ENCODE measurements at regions not wholly inside any gene's neighbourhood (a gene's known extent, or its start where the extent isn't known, plus 50 kb on each side); places are given as distances from the start of the nearest gene placed in this dataset.
"Not testable (repeated sequence)": the region's sequence is repeated elsewhere in the genome, so short reads cannot be mapped to it uniquely, and the experiment has no call there.

- no peak for DNase-seq (ENCODE audit: low read depth in 1 of 2, low spot score in 2 of 2)
- H3K4me1 ChIP-seq (replicated peaks) = no peaks in the 10 kb centered on the region
- H3K36me3 ChIP-seq = no peaks in the 10 kb centered on the region
- H3K27me3 ChIP-seq (replicated peaks) = peaks cover 5% of the 10 kb centered on the region; the same call in 1 of the 2 replicates
- no peak overlapping the region for H3K4me3 ChIP-seq
- no peaks in the 10 kb centered on the region for H3K9me3 ChIP-seq (replicated peaks)
- H3K27ac ChIP-seq = no peak overlapping the region
These were observed 198.9 kb downstream of the FBXO8 start for GRCh38 chr4:174084542-174084941.

GRCh38 chr4:174080361-174080760 is 203.1 kb downstream of the FBXO8 start:
- H3K4me3 ChIP-seq = no peak overlapping the region
- no peaks in the 10 kb centered on the region for H3K4me1 ChIP-seq (replicated peaks)
- no peaks in the 10 kb centered on the region for H3K9me3 ChIP-seq (replicated peaks)
- no peaks in the 10 kb centered on the region for H3K36me3 ChIP-seq
- DNase-seq (ENCODE audit: low read depth in 1 of 2, low spot score in 2 of 2) = no peak
- H3K27ac ChIP-seq = no peak overlapping the region
- no peaks in the 10 kb centered on the region for H3K27me3 ChIP-seq (replicated peaks)

GRCh38 chr4:174071595-174071994 is 211.9 kb downstream of the FBXO8 start:
- no peak overlapping the region for H3K27ac ChIP-seq
- no peak for DNase-seq (ENCODE audit: low read depth in 1 of 2, low spot score in 2 of 2)
- no peaks in the 10 kb centered on the region for H3K9me3 ChIP-seq (replicated peaks)

GRCh38 chr4:174069848-174070330 is 213.6 kb downstream of the FBXO8 start:
- Histone ChIP-seq H3K27ac (no peak overlapping the region), H3K4me1 (replicated peaks) (no peaks in the 10 kb centered on the region)

More at GRCh38 chr4:174071595-174071994, 211.9 kb downstream of the FBXO8 start:
- H3K4me1 ChIP-seq (replicated peaks) = no peaks in the 10 kb centered on the region
- no peaks in the 10 kb centered on the region for H3K36me3 ChIP-seq
- H3K4me3 ChIP-seq = no peak overlapping the region
- H3K27me3 ChIP-seq (replicated peaks) = no peaks in the 10 kb centered on the region

GRCh38 chr4:174066611-174067205 is 216.8 kb downstream of the FBXO8 start:
- Histone ChIP-seq H3K4me3 (no peak overlapping the region), H3K36me3 (no peaks in the 10 kb centered on the region), H3K27ac (no peak overlapping the region), H3K9me3 (replicated peaks) (no peaks in the 10 kb centered on the region), H3K4me1 (replicated peaks) (no peaks in the 10 kb centered on the region), H3K27me3 (replicated peaks) (no peaks in the 10 kb centered on the region)
- DNase-seq (ENCODE audit: low read depth in 1 of 2, low spot score in 2 of 2) = no peak

More at GRCh38 chr4:174069848-174070330, 213.6 kb downstream of the FBXO8 start:
- no peak for DNase-seq (ENCODE audit: low read depth in 1 of 2, low spot score in 2 of 2)
- no peaks in the 10 kb centered on the region for H3K9me3 ChIP-seq (replicated peaks)
- no peak overlapping the region for H3K4me3 ChIP-seq
- H3K27me3 ChIP-seq (replicated peaks) = no peaks in the 10 kb centered on the region
- no peaks in the 10 kb centered on the region for H3K36me3 ChIP-seq

GRCh38 chr4:174062831-174063230 is 220.6 kb downstream of the FBXO8 start:
- no peak for DNase-seq (ENCODE audit: low read depth in 1 of 2, low spot score in 2 of 2)
- H3K4me1 ChIP-seq (replicated peaks) = no peaks in the 10 kb centered on the region
- H3K36me3 ChIP-seq = no peaks in the 10 kb centered on the region
- no peak overlapping the region for H3K27ac ChIP-seq
- no peak overlapping the region for H3K4me3 ChIP-seq
- no peaks in the 10 kb centered on the region for H3K27me3 ChIP-seq (replicated peaks)
- H3K9me3 ChIP-seq (replicated peaks) = no peaks in the 10 kb centered on the region

- Histone ChIP-seq H3K9me3 (replicated peaks) (no peaks in the 10 kb centered on the region), H3K27me3 (replicated peaks) (no peaks in the 10 kb centered on the region), H3K4me3 (no peak overlapping the region), H3K27ac (no peak overlapping the region), H3K4me1 (replicated peaks) (no peaks in the 10 kb centered on the region), H3K36me3 (no peaks in the 10 kb centered on the region)
- DNase-seq (ENCODE audit: low read depth in 1 of 2, low spot score in 2 of 2) = no peak
These were observed 222.4 kb downstream of the FBXO8 start for GRCh38 chr4:174061026-174061425.

GRCh38 chr4:174058846-174059245 is 224.6 kb downstream of the FBXO8 start:
- no peaks in the 10 kb centered on the region for H3K9me3 ChIP-seq (replicated peaks)
- H3K4me1 ChIP-seq (replicated peaks) = no peaks in the 10 kb centered on the region
- DNase-seq (ENCODE audit: low read depth in 1 of 2, low spot score in 2 of 2) = no peak
- no peak overlapping the region for H3K4me3 ChIP-seq
- no peaks in the 10 kb centered on the region for H3K36me3 ChIP-seq
- H3K27me3 ChIP-seq (replicated peaks) = no peaks in the 10 kb centered on the region
- H3K27ac ChIP-seq = no peak overlapping the region

GRCh38 chr4:174056959-174057358 is 226.5 kb downstream of the FBXO8 start:
- Histone ChIP-seq H3K27ac (no peak overlapping the region), H3K4me1 (replicated peaks) (no peaks in the 10 kb centered on the region), H3K27me3 (replicated peaks) (no peaks in the 10 kb centered on the region), H3K9me3 (replicated peaks) (no peaks in the 10 kb centered on the region), H3K4me3 (no peak overlapping the region), H3K36me3 (no peaks in the 10 kb centered on the region)
- DNase-seq (ENCODE audit: low read depth in 1 of 2, low spot score in 2 of 2) = no peak

- no peak for DNase-seq (ENCODE audit: low read depth in 1 of 2, low spot score in 2 of 2)
- H3K4me3 ChIP-seq = no peak overlapping the region
- no peaks in the 10 kb centered on the region for H3K36me3 ChIP-seq
- no peaks in the 10 kb centered on the region for H3K27me3 ChIP-seq (replicated peaks)
- H3K27ac ChIP-seq = no peak overlapping the region
- no peaks in the 10 kb centered on the region for H3K9me3 ChIP-seq (replicated peaks)
- no peaks in the 10 kb centered on the region for H3K4me1 ChIP-seq (replicated peaks)
These were observed 228.1 kb downstream of the FBXO8 start for GRCh38 chr4:174055344-174055743.

- H3K4me1 ChIP-seq (replicated peaks) = no peaks in the 10 kb centered on the region
- no peaks in the 10 kb centered on the region for H3K27me3 ChIP-seq (replicated peaks)
- H3K4me3 ChIP-seq = no peak overlapping the region
- H3K9me3 ChIP-seq (replicated peaks) = no peaks in the 10 kb centered on the region
- H3K36me3 ChIP-seq = no peaks in the 10 kb centered on the region
- DNase-seq (ENCODE audit: low read depth in 1 of 2, low spot score in 2 of 2) = no peak
- no peak overlapping the region for H3K27ac ChIP-seq
These were observed 229.6 kb downstream of the FBXO8 start for GRCh38 chr4:174053895-174054294.

GRCh38 chr4:174047363-174047762 is 236.1 kb downstream of the FBXO8 start:
- Histone ChIP-seq H3K4me3 (no peak overlapping the region), H3K27ac (no peak overlapping the region), H3K4me1 (replicated peaks) (no peaks in the 10 kb centered on the region), H3K36me3 (no peaks in the 10 kb centered on the region), H3K27me3 (replicated peaks) (no peaks in the 10 kb centered on the region), H3K9me3 (replicated peaks) (no peaks in the 10 kb centered on the region)
- DNase-seq (ENCODE audit: low read depth in 1 of 2, low spot score in 2 of 2) = no peak

GRCh38 chr4:174045829-174046228 is 237.6 kb downstream of the FBXO8 start:
- not testable (repeated sequence) for DNase-seq (ENCODE audit: low read depth in 1 of 2, low spot score in 2 of 2); H3K4me1 ChIP-seq (replicated peaks); H3K27ac ChIP-seq; H3K9me3 ChIP-seq (replicated peaks); H3K27me3 ChIP-seq (replicated peaks); H3K4me3 ChIP-seq; H3K36me3 ChIP-seq

- Histone ChIP-seq H3K4me1 (replicated peaks) (no peaks in the 10 kb centered on the region), H3K4me3 (no peak overlapping the region), H3K9me3 (replicated peaks) (no peaks in the 10 kb centered on the region), H3K36me3 (no peaks in the 10 kb centered on the region), H3K27me3 (replicated peaks) (no peaks in the 10 kb centered on the region), H3K27ac (no peak overlapping the region)
- no peak for DNase-seq (ENCODE audit: low read depth in 1 of 2, low spot score in 2 of 2)
These were observed 238.1 kb downstream of the FBXO8 start for GRCh38 chr4:174045381-174045780.

- Histone ChIP-seq H3K4me1 (replicated peaks) (no peaks in the 10 kb centered on the region), H3K9me3 (replicated peaks) (no peaks in the 10 kb centered on the region), H3K36me3 (no peaks in the 10 kb centered on the region), H3K27me3 (replicated peaks) (no peaks in the 10 kb centered on the region), H3K27ac (no peak overlapping the region), H3K4me3 (no peak overlapping the region)
- no peak for DNase-seq (ENCODE audit: low read depth in 1 of 2, low spot score in 2 of 2)
These were observed 241.8 kb downstream of the FBXO8 start for GRCh38 chr4:174041555-174042105.
